ENCODE measurements at regions not wholly inside any gene's neighbourhood (a gene's known extent, or its start where the extent isn't known, plus 50 kb on each side); places are given as distances from the start of the nearest gene placed in this dataset.

- WGBS, 2 donors (ENCODE audit: extremely low coverage in 2 of 2, insufficient read length in 2 of 2, insufficient replicate concordance in 1 of 2), result no CpG with 5 or more reads among the region's 5 CpGs
- Histone ChIP-seq H3K18ac (ENCODE audit: low read length) (no peak overlapping the region), H4K8ac (ENCODE audit: low read depth, low read length) (no peak overlapping the region)
Measured at GRCh38 chr5:15023846-15024245, 152.3 kb upstream of the ANKH start.

GRCh38 chr5:15023266-15023665 is 151.7 kb upstream of the ANKH start:
- H3K27ac ChIP-seq (replicated peaks; ENCODE audit: low read length), result no peak overlapping the region
- H3K18ac ChIP-seq (ENCODE audit: low read length), result no peak overlapping the region
- DNase-seq (ENCODE audit: low spot score), result no peak
- no peak overlapping the region for H3K4me2 ChIP-seq (ENCODE audit: insufficient read depth, low read length, poor library complexity, severe bottlenecking)
- H2AFZ ChIP-seq (ENCODE audit: low read length), result no peak overlapping the region
- no peaks in the 10 kb centered on the region for H3K79me1 ChIP-seq (ENCODE audit: low read depth, low read length)
- H2BK15ac ChIP-seq (ENCODE audit: low read length), result no peak overlapping the region
- no peaks in the 10 kb centered on the region for H3K36me3 ChIP-seq (replicated peaks in 1 of 2; ENCODE audit: control insufficient read depth in 2 of 2, insufficient read depth in 2 of 2, low read length in 2 of 2)
- H3K14ac ChIP-seq (ENCODE audit: low read length), result no peak overlapping the region
- no peak overlapping the region for H2BK120ac ChIP-seq (ENCODE audit: low read depth, low read length)
- no peak overlapping the region for H4K8ac ChIP-seq (ENCODE audit: low read depth, low read length)
- no peak overlapping the region for H3K4ac ChIP-seq (ENCODE audit: low read length)
- H3K4me3 ChIP-seq (ENCODE audit: low read length in 2 of 2), result no peak overlapping the region
- no peak overlapping the region for H2BK12ac ChIP-seq (ENCODE audit: low read length)
- peaks cover 0 to 2% (median 0%) of the 10 kb centered on the region in 3 experiments for H3K27me3 ChIP-seq (ENCODE audit: control insufficient read depth in 3 of 3, insufficient read depth in 3 of 3, low read depth in 1 of 3, low read length in 3 of 3)
- no peaks in the 10 kb centered on the region for H3K4me1 ChIP-seq (ENCODE audit: control insufficient read depth in 2 of 2, insufficient read depth in 1 of 2, low read depth in 1 of 2, low read length in 2 of 2)
- no peak overlapping the region for H3K23ac ChIP-seq (ENCODE audit: low read depth, low read length, poor library complexity)
- no peak overlapping the region for H2AK5ac ChIP-seq (ENCODE audit: low read depth, low read length)
- no peak overlapping the region for H2BK5ac ChIP-seq (ENCODE audit: low read length)
- H4K91ac ChIP-seq (ENCODE audit: low read depth, low read length, poor library complexity), result no peak overlapping the region
- WGBS, 2 donors (ENCODE audit: extremely low coverage in 2 of 2, insufficient read length in 2 of 2, insufficient replicate concordance in 1 of 2), result no CpG with 5 or more reads among the region's 1 CpG
- no peak overlapping the region for H3K9ac ChIP-seq (ENCODE audit: low read depth, low read length, poor library complexity)
- peaks cover 0 to 2% of the 10 kb centered on the region in 2 donors for H3K9me3 ChIP-seq (replicated peaks in 1 of 2; ENCODE audit: control insufficient read depth in 2 of 2, insufficient read depth in 1 of 2, low read depth in 1 of 2, low read length in 2 of 2)

More at GRCh38 chr5:15023846-15024245, 152.3 kb upstream of the ANKH start:
- H3K79me1 ChIP-seq (ENCODE audit: low read depth, low read length), result no peaks in the 10 kb centered on the region
- no peak overlapping the region for H2AFZ ChIP-seq (ENCODE audit: low read length)
- peaks cover 0 to 2% of the 10 kb centered on the region in 2 donors for H3K9me3 ChIP-seq (replicated peaks in 1 of 2; ENCODE audit: control insufficient read depth in 2 of 2, insufficient read depth in 1 of 2, low read depth in 1 of 2, low read length in 2 of 2)
- no peak overlapping the region for H2BK15ac ChIP-seq (ENCODE audit: low read length)
- H3K4me1 ChIP-seq (ENCODE audit: control insufficient read depth in 2 of 2, insufficient read depth in 1 of 2, low read depth in 1 of 2, low read length in 2 of 2), result no peaks in the 10 kb centered on the region
- no peak overlapping the region for H2AK5ac ChIP-seq (ENCODE audit: low read depth, low read length)
- H3K4me3 ChIP-seq (ENCODE audit: low read length in 2 of 2), result no peak overlapping the region
- H2BK120ac ChIP-seq (ENCODE audit: low read depth, low read length), result no peak overlapping the region
- H2BK12ac ChIP-seq (ENCODE audit: low read length), result no peak overlapping the region
- no peak overlapping the region for H3K27ac ChIP-seq (replicated peaks; ENCODE audit: low read length)
- H3K14ac ChIP-seq (ENCODE audit: low read length), result no peak overlapping the region
- no peak for DNase-seq (ENCODE audit: low spot score)
- no peak overlapping the region for H3K4me2 ChIP-seq (ENCODE audit: insufficient read depth, low read length, poor library complexity, severe bottlenecking)
- H2BK5ac ChIP-seq (ENCODE audit: low read length), result no peak overlapping the region
- no peak overlapping the region for H3K9ac ChIP-seq (ENCODE audit: low read depth, low read length, poor library complexity)
- no peak overlapping the region for H4K91ac ChIP-seq (ENCODE audit: low read depth, low read length, poor library complexity)
- no peaks in the 10 kb centered on the region for H3K36me3 ChIP-seq (replicated peaks in 1 of 2; ENCODE audit: control insufficient read depth in 2 of 2, insufficient read depth in 2 of 2, low read length in 2 of 2)
- peaks cover 0 to 2% (median 0%) of the 10 kb centered on the region in 3 experiments for H3K27me3 ChIP-seq (ENCODE audit: control insufficient read depth in 3 of 3, insufficient read depth in 3 of 3, low read depth in 1 of 3, low read length in 3 of 3)
- no peak overlapping the region for H3K23ac ChIP-seq (ENCODE audit: low read depth, low read length, poor library complexity)
- no peak overlapping the region for H3K4ac ChIP-seq (ENCODE audit: low read length)

- Histone ChIP-seq H3K4ac (ENCODE audit: low read length) (no peak overlapping the region), H2AK5ac (ENCODE audit: low read depth, low read length) (no peak overlapping the region), H4K91ac (ENCODE audit: low read depth, low read length, poor library complexity) (no peak overlapping the region), H2BK15ac (ENCODE audit: low read length) (no peak overlapping the region), H3K14ac (ENCODE audit: low read length) (no peak overlapping the region), H2BK5ac (ENCODE audit: low read length) (no peak overlapping the region), H3K27me3 (ENCODE audit: control insufficient read depth in 3 of 3, insufficient read depth in 3 of 3, low read depth in 1 of 3, low read length in 3 of 3) (no peaks in the 10 kb centered on the region), H2BK120ac (ENCODE audit: low read depth, low read length) (no peak overlapping the region), H3K4me3 (ENCODE audit: low read length in 2 of 2) (no peak overlapping the region), H3K4me1 (ENCODE audit: control insufficient read depth in 2 of 2, insufficient read depth in 1 of 2, low read depth in 1 of 2, low read length in 2 of 2) (no peaks in the 10 kb centered on the region), H3K27ac (replicated peaks; ENCODE audit: low read length) (no peak overlapping the region), H2AFZ (ENCODE audit: low read length) (peak overlapping the region; percentile 8), H2BK12ac (ENCODE audit: low read length) (no peak overlapping the region), H4K8ac (ENCODE audit: low read depth, low read length) (no peak overlapping the region), H3K4me2 (ENCODE audit: insufficient read depth, low read length, poor library complexity, severe bottlenecking) (no peak overlapping the region), H3K9ac (ENCODE audit: low read depth, low read length, poor library complexity) (no peak overlapping the region), H3K23ac (ENCODE audit: low read depth, low read length, poor library complexity) (no peak overlapping the region), H3K36me3 (replicated peaks in 1 of 2; ENCODE audit: control insufficient read depth in 2 of 2, insufficient read depth in 2 of 2, low read length in 2 of 2) (no peaks in the 10 kb centered on the region), H3K9me3 (replicated peaks in 1 of 2; ENCODE audit: control insufficient read depth in 2 of 2, insufficient read depth in 1 of 2, low read depth in 1 of 2, low read length in 2 of 2) (peaks cover 0 to 3% of the 10 kb centered on the region in 2 donors), H3K79me1 (ENCODE audit: low read depth, low read length) (no peaks in the 10 kb centered on the region), H3K18ac (ENCODE audit: low read length) (no peak overlapping the region)
- WGBS, 2 donors (ENCODE audit: extremely low coverage in 2 of 2, insufficient read length in 2 of 2, insufficient replicate concordance in 1 of 2), result no CpG with 5 or more reads among the region's 8 CpGs
- no peak for DNase-seq (ENCODE audit: low spot score)
Measured at GRCh38 chr5:15021266-15022046, 149.9 kb upstream of the ANKH start.

- no peak for DNase-seq (ENCODE audit: low spot score)
- Histone ChIP-seq H3K9ac (ENCODE audit: low read depth, low read length, poor library complexity) (no peak overlapping the region), H3K4me2 (ENCODE audit: insufficient read depth, low read length, poor library complexity, severe bottlenecking) (no peak overlapping the region), H3K36me3 (replicated peaks in 1 of 2; ENCODE audit: control insufficient read depth in 2 of 2, insufficient read depth in 2 of 2, low read length in 2 of 2) (no peaks in the 10 kb centered on the region), H3K18ac (ENCODE audit: low read length) (no peak overlapping the region), H3K14ac (ENCODE audit: low read length) (no peak overlapping the region), H3K4me3 (ENCODE audit: low read length in 2 of 2) (no peak overlapping the region), H3K4me1 (ENCODE audit: control insufficient read depth in 2 of 2, insufficient read depth in 1 of 2, low read depth in 1 of 2, low read length in 2 of 2) (no peaks in the 10 kb centered on the region), H2BK5ac (ENCODE audit: low read length) (no peak overlapping the region), H2BK12ac (ENCODE audit: low read length) (no peak overlapping the region), H4K91ac (ENCODE audit: low read depth, low read length, poor library complexity) (no peak overlapping the region), H3K4ac (ENCODE audit: low read length) (no peak overlapping the region), H2BK120ac (ENCODE audit: low read depth, low read length) (no peak overlapping the region), H3K9me3 (replicated peaks in 1 of 2; ENCODE audit: control insufficient read depth in 2 of 2, insufficient read depth in 1 of 2, low read depth in 1 of 2, low read length in 2 of 2) (peaks cover 0 to 3% of the 10 kb centered on the region in 2 donors), H2BK15ac (ENCODE audit: low read length) (no peak overlapping the region), H2AFZ (ENCODE audit: low read length) (peak overlapping the region; percentile 8), H3K79me1 (ENCODE audit: low read depth, low read length) (no peaks in the 10 kb centered on the region), H2AK5ac (ENCODE audit: low read depth, low read length) (no peak overlapping the region), H4K8ac (ENCODE audit: low read depth, low read length) (no peak overlapping the region), H3K27me3 (ENCODE audit: control insufficient read depth in 3 of 3, insufficient read depth in 3 of 3, low read depth in 1 of 3, low read length in 3 of 3) (no peaks in the 10 kb centered on the region), H3K27ac (replicated peaks; ENCODE audit: low read length) (no peak overlapping the region), H3K23ac (ENCODE audit: low read depth, low read length, poor library complexity) (no peak overlapping the region)
- WGBS, 2 donors (ENCODE audit: extremely low coverage in 2 of 2, insufficient read length in 2 of 2, insufficient replicate concordance in 1 of 2), result no CpG with 5 or more reads among the region's 3 CpGs
Measured at GRCh38 chr5:15020736-15021135, 149.2 kb upstream of the ANKH start.

All from neuronal stem cell (in vitro differentiated cells).